Stomach (tissue), 8 donors: ENCODE measurements at regions not wholly inside any gene's neighbourhood (a gene's known extent, or its start where the extent isn't known, plus 50 kb on each side); places are given as distances from the start of the nearest gene placed in this dataset.

Source experiments
- DNase-seq, 2 donors: peaks; one replicate each; pipeline versions ENCODE4 v3.0.0 to v3.0.0-alpha.2; 2013 to 2019
- H3K27ac ChIP-seq, 5 donors: fragments of 200-600 bp in 4 of 5; sonication (generic) in 4 of 5; one replicate each; pipeline ENCODE4 v1.5.1; 2013 to 2019; ENCODE audit warnings: mild to moderate bottlenecking in 1 of 5, moderate library complexity in 1 of 5
- H3K27me3 ChIP-seq, 3 donors: fragments of 200-600 bp; sonication (generic); one replicate each; pipeline ENCODE4 v1.5.1; 2017 to 2019; ENCODE audit warnings: mixed run types in 1 of 3
- H3K36me3 ChIP-seq, 4 donors: fragments of 200-600 bp; sonication (generic); 1 replicate in 3 of 4; 2 replicates in 1 of 4; pipeline ENCODE4 v1.5.1; 2016 to 2019
- H3K4me1 ChIP-seq, 4 donors: fragments of 200-600 bp; sonication (generic); one replicate each; pipeline ENCODE4 v1.5.1; 2016 to 2019
- H3K4me3 ChIP-seq, 4 donors: fragments of 200-600 bp; sonication (generic) in 3 of 4; one replicate each; pipeline ENCODE4 v1.5.1; 2016 to 2019; ENCODE audit warnings: mild to moderate bottlenecking in 1 of 4
- H3K9me3 ChIP-seq, 4 donors: fragments of 200-600 bp; sonication (generic); one replicate each; pipeline ENCODE4 v1.5.1; 2016 to 2019
- EP300 ChIP-seq: sonication (generic); formaldehyde crosslinking; IDR thresholded peaks from one replicate; pipeline ENCODE4 v1.6.1; 2017; ENCODE audit warnings: antibody characterized with exemption
- POLR2A ChIP-seq, 4 donors: fragments of 450-650 bp; IDR thresholded peaks; one replicate each; pipeline ENCODE4 v1.6.1; 2016; ENCODE audit warnings: antibody characterized with exemption in 4 of 4, control low read depth in 2 of 4, mild to moderate bottlenecking in 1 of 4, moderate library complexity in 1 of 4
- POLR2AphosphoS5 ChIP-seq, 3 donors: sonication (generic); formaldehyde crosslinking; IDR thresholded peaks; one replicate each; pipeline ENCODE4 v1.6.1; 2016; ENCODE audit warnings: antibody characterized with exemption in 3 of 3
- WGBS, 5 donors: extraction: QIAGEN DNeasy Blood & Tissue Kit in 3 of 5; methylation state at CpG; one replicate each; pipeline versions ENCODE4 v1.1.5 to v1.1.7; 2013 to 2018; 5-methylcytosine and 5-hydroxymethylcytosine counted together
- intact Hi-C: fragments of 100-400 bp; cut with DNase I; formaldehyde crosslinking; loops from one replicate; pipeline ENCODE4 v1.15.1; 2023; ENCODE audit warnings: low total_unique reads
- TF ChIP-seq, protein P1 (sequence below), 7 experiments: fragments of 450-650 bp in 4 of 7; fragments of 200-600 bp in 3 of 7; sonication (generic) in 3 of 7; IDR thresholded peaks; one replicate each; pipeline ENCODE4 v1.5.1; 2016 to 2019; ENCODE audit warnings: antibody characterized with exemption in 7 of 7, control low read depth in 2 of 7, mild to moderate bottlenecking in 1 of 7
- donor health status: healthy with polysubstance abuse.
- donor health status: Bipolar disorder and iron deficiency.
- donor health status: healthy.

DNA sequence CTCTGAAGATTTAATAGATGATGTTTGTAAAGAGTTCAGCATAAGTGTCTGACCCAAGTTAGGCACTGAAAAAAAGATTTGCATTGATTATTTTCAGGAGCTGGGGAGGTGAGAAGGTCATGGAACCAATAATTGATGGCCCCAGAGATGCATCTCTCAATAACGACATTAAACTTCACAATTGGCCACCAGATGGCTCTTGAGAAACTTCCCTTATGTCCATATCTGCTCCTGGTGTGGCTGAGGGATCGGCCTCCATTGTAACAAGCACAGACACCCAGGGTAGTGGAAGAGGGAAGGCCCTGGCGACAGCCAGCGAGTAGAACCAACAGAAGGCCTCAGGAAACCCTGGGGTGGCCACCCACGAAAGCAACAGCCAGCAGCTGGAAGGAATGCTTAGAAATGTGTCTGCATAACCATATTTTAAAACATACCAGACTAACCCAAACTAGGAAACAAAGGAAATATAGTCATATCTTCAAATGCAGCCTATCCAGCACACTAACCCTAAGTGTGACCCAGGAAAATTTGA, 536.7 kb downstream of the SOX2 start:
- 46 to 80% (median 76%) methylated on average over 5 of the region's 5 CpGs for WGBS, 5 donors
- no peak for DNase-seq
- no peak overlapping the region for H3K27ac ChIP-seq
- no peaks in the 10 kb centered on the region for H3K9me3 ChIP-seq
- TF ChIP-seq EP300: no peak
- TF ChIP-seq POLR2A (IDR thresholded peaks at IDR 0.05): no peak
- TF ChIP-seq, protein P1, sequence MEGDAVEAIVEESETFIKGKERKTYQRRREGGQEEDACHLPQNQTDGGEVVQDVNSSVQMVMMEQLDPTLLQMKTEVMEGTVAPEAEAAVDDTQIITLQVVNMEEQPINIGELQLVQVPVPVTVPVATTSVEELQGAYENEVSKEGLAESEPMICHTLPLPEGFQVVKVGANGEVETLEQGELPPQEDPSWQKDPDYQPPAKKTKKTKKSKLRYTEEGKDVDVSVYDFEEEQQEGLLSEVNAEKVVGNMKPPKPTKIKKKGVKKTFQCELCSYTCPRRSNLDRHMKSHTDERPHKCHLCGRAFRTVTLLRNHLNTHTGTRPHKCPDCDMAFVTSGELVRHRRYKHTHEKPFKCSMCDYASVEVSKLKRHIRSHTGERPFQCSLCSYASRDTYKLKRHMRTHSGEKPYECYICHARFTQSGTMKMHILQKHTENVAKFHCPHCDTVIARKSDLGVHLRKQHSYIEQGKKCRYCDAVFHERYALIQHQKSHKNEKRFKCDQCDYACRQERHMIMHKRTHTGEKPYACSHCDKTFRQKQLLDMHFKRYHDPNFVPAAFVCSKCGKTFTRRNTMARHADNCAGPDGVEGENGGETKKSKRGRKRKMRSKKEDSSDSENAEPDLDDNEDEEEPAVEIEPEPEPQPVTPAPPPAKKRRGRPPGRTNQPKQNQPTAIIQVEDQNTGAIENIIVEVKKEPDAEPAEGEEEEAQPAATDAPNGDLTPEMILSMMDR (IDR thresholded peaks at IDR 0.05): no peak
- H3K36me3 ChIP-seq: no peaks in the 10 kb centered on the region
- H3K4me1 ChIP-seq: peaks cover 0 to 11% (median 0%) of the 10 kb centered on the region in 4 donors
- H3K4me3 ChIP-seq: no peak overlapping the region
- intact Hi-C loops: no loop called here
- no peaks in the 10 kb centered on the region for H3K27me3 ChIP-seq

DNA sequence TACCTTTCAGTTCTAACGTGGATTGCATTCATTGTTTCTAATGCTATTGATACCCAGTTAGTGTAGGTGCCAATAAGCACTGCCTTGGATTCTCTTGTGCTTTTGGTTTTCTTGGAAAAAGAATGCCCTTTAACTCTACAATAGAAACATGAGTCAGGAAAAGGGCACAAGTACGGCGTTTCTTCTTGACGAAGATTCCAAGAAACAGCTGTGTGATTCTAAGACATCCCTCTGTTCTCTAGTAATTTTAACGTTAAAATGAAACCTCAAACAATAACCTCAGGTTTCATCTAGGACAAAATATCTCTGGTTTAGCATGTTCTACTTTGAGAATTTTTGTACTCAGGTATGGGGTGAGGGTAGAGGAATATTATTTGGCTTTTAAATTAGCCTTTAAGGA, 540.5 kb upstream of the ATP11B start:
- TF ChIP-seq POLR2AphosphoS5 (IDR thresholded peaks at IDR 0.05) (no peak), POLR2A (IDR thresholded peaks at IDR 0.05) (no peak), EP300 (no peak)
- TF ChIP-seq, protein P1 (IDR thresholded peaks at IDR 0.05): no peak
- no peaks in the 10 kb centered on the region for H3K36me3 ChIP-seq
- H3K27ac ChIP-seq: no peak overlapping the region
- WGBS, 5 donors: 69 to 74% (median 72%) methylated on average over 5 of the region's 5 CpGs
- H3K9me3 ChIP-seq: no peaks in the 10 kb centered on the region
- no peaks in the 10 kb centered on the region for H3K27me3 ChIP-seq
- H3K4me1 ChIP-seq: no peaks in the 10 kb centered on the region
- H3K4me3 ChIP-seq: no peak overlapping the region
- intact Hi-C loops: loop anchor here (10.0 kb wide), 1 partner anchor 538 kb away; the partner anchor contains the start of gene SOX2
- no peak for DNase-seq

DNA sequence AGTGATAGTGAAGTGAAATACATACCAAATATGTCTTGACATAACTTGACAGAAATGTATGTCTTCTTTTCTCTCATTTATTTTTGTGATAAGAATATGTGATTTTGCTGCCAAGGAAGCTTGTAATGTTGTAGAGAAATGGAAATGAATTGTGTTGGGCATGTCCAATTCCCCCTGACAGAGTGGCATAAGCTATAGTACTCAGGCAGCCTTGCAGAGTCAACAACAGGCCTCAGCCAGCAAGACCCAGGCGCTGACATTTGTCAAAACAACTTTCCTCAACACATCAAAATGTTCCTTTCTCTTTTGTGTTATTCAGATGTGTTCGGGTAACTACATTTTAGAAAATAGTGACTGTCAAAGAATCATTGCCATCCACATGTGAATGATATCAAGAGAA, 538.1 kb upstream of the ATP11B start:
- no peaks in the 10 kb centered on the region for H3K9me3 ChIP-seq
- no peaks in the 10 kb centered on the region for H3K36me3 ChIP-seq
- intact Hi-C loops: loop anchor here (10.0 kb wide), 1 partner anchor 540 kb away; the partner anchor contains the start of gene SOX2
- H3K4me1 ChIP-seq: no peaks in the 10 kb centered on the region
- H3K4me3 ChIP-seq: no peak overlapping the region
- TF ChIP-seq EP300: no peak
- TF ChIP-seq, protein P1 (IDR thresholded peaks at IDR 0.05): no peak
- no peak for TF ChIP-seq POLR2A (IDR thresholded peaks at IDR 0.05)
- TF ChIP-seq POLR2AphosphoS5 (IDR thresholded peaks at IDR 0.05): no peak
- DNase-seq: no peak
- H3K27ac ChIP-seq: no peak overlapping the region
- H3K27me3 ChIP-seq: peaks cover 0 to 11% (median 0%) of the 10 kb centered on the region in 3 donors
- 73 to 88% (median 84%) methylated on average over 2 of the region's 2 CpGs for WGBS, 5 donors

DNA sequence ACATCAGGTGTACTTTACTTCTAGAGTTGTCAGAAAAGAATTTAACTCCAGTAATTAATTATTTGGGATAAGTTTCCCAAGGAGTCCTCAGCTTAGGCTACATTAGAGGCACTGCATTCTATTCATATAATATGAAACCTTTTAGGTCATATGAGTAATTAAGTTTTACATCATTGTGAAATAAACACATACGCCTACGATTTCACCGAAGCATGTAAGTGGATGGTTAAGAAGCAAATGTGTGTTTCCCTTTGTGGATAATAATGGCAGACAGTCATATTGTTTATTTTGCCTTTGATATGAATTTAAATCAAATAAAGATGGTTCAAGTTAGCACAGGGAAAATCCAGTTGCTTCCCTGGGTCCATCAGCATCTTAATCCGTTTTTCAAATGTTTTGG, 535.9 kb upstream of the ATP11B start:
- no peaks in the 10 kb centered on the region for H3K4me1 ChIP-seq
- H3K4me3 ChIP-seq: no peak overlapping the region
- H3K27ac ChIP-seq: no peak overlapping the region
- no peaks in the 10 kb centered on the region for H3K36me3 ChIP-seq
- H3K9me3 ChIP-seq: no peaks in the 10 kb centered on the region
- WGBS, 5 donors: 77 to 88% (median 82%) methylated on average over 4 of the region's 4 CpGs
- no peak for DNase-seq
- no peak for TF ChIP-seq POLR2AphosphoS5 (IDR thresholded peaks at IDR 0.05)
- TF ChIP-seq EP300: no peak
- TF ChIP-seq, protein P1 (IDR thresholded peaks at IDR 0.05): no peak
- TF ChIP-seq POLR2A (IDR thresholded peaks at IDR 0.05): no peak
- intact Hi-C loops: loop anchor here (10.0 kb wide), 1 partner anchor 543 kb away; the partner anchor contains the start of gene SOX2
- peaks cover 0 to 15% (median 0%) of the 10 kb centered on the region in 3 donors for H3K27me3 ChIP-seq
